Heart left ventricle (tissue), 13 donors: ENCODE measurements at regions not wholly inside any gene's neighbourhood (a gene's known extent, or its start where the extent isn't known, plus 50 kb on each side); places are given as distances from the start of the nearest gene placed in this dataset.

ENCODE experiments used
- POLR2A ChIP-seq, 2 donors: fragments of 450-650 bp; IDR thresholded peaks; one replicate each; pipeline ENCODE4 v1.6.1; 2017; ENCODE audit warnings: antibody characterized with exemption in 2 of 2, mild to moderate bottlenecking in 2 of 2, moderate library complexity in 2 of 2
- TF ChIP-seq, protein P1 (sequence below), 12 donors: fragments of 200-600 bp; sonication (generic) in 4 of 12; IDR thresholded peaks; one replicate each; pipeline versions ENCODE4 v1.5.0 to v1.8.0; 2018 to 2022; ENCODE audit warnings: antibody characterized with exemption in 12 of 12, mild to moderate bottlenecking in 5 of 12
- donor health status: ischemic (EF 13 %, LVEDD 7.1; RV severe dilation, severe dysfunction).
- donor health status: DM: no; HTN: yes; CAD: no.
- donor health status: DM: no; HTN: no; CAD: no.
- donor health status: ischemic (EF 25% LVEDD 6.9; RV normal size, moderate dysfunction).
- donor health status: ischemic (EF 25% LVEDD 5.7; RV mildly dilated, moderate dysfunction).
- donor health status: ischemic (EF 35%, LVEDD 5.7; RV mildly dilated, moderate dysfunction).
- donor health status: nonischemic (EF 11% LVEDD 7.7; RV severe dilation, severe dysfunction).
- donor health status: DM: yes; HTN: yes; CAD: no.
- donor health status: PGD.
- donor health status: ischemic (EF 29% LVEDD 5.4; RV normal size, mild dysfunction).
- donor health status: nonischemic (EF 23%, LVEDD 6.1; RV moderate dilation, normal function).

DNA sequence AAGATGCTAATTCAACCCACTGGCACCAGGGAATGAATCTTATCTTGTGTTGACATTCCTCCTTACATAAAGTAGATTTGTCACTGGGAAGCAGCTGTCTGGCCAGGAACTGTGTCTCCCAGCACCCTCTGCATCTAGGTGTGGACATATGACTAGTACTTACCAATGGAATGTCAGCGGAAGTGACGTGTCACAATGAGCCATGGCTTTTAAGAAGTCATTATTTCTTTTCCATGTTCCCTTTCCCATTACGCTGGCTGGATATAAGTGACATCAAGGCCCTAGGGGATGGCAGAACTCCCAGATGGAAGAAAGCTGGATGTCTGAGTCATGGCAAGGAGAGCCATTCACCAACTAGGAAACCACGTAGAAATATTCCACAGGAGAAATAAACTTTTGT lies 84.7 kb upstream of the MAST4 start:
- TF ChIP-seq, protein P1, sequence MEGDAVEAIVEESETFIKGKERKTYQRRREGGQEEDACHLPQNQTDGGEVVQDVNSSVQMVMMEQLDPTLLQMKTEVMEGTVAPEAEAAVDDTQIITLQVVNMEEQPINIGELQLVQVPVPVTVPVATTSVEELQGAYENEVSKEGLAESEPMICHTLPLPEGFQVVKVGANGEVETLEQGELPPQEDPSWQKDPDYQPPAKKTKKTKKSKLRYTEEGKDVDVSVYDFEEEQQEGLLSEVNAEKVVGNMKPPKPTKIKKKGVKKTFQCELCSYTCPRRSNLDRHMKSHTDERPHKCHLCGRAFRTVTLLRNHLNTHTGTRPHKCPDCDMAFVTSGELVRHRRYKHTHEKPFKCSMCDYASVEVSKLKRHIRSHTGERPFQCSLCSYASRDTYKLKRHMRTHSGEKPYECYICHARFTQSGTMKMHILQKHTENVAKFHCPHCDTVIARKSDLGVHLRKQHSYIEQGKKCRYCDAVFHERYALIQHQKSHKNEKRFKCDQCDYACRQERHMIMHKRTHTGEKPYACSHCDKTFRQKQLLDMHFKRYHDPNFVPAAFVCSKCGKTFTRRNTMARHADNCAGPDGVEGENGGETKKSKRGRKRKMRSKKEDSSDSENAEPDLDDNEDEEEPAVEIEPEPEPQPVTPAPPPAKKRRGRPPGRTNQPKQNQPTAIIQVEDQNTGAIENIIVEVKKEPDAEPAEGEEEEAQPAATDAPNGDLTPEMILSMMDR (IDR thresholded peaks at IDR 0.05), result no peak
- no peak for TF ChIP-seq POLR2A (IDR thresholded peaks at IDR 0.05)
